ENCODE measurements at regions not wholly inside any gene's neighbourhood (a gene's known extent, or its start where the extent isn't known, plus 50 kb on each side); places are given as distances from the start of the nearest gene placed in this dataset.

DNA sequence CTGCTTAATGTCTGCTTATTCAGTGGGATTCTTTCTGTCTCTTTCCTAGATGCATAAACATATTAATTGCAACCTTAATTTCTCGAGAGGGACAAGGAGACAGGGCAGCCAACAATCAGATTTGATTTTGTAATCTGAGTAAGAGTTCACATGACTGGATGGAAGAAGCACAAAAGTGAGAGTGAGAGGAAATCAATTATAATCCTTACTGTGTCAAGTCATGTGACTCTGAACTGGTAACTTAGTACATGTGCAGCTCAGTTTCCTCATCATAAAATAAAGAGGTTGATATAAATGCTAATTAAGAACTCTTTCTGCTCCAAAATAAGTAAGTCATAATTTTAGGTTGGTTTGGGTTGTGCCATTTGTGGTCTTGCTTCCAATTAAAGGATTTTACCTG, 439.5 kb downstream of the AMY1C start:
- Histone ChIP-seq H3K79me2 (no peaks in the 10 kb centered on the region), H2AFZ (no peak overlapping the region), H3K4me2 (no peak overlapping the region), H3K9me2 (replicated peaks; ENCODE audit: insufficient read depth) (no peaks in the 10 kb centered on the region), H3K4me1 (ENCODE audit: insufficient read depth) (no peaks in the 10 kb centered on the region), H3K4me3 (no peak overlapping the region), H3K9me3 (ENCODE audit: low read depth) (no peaks in the 10 kb centered on the region), H3K36me3 (replicated peaks; ENCODE audit: insufficient read depth, low read depth) (no peaks in the 10 kb centered on the region), H3K27me3 (no peaks in the 10 kb centered on the region), H3K27ac (no peak overlapping the region), H4K20me1 (ENCODE audit: insufficient read depth, poor library complexity, severe bottlenecking) (no peaks in the 10 kb centered on the region)
- TF ChIP-seq, protein P1, sequence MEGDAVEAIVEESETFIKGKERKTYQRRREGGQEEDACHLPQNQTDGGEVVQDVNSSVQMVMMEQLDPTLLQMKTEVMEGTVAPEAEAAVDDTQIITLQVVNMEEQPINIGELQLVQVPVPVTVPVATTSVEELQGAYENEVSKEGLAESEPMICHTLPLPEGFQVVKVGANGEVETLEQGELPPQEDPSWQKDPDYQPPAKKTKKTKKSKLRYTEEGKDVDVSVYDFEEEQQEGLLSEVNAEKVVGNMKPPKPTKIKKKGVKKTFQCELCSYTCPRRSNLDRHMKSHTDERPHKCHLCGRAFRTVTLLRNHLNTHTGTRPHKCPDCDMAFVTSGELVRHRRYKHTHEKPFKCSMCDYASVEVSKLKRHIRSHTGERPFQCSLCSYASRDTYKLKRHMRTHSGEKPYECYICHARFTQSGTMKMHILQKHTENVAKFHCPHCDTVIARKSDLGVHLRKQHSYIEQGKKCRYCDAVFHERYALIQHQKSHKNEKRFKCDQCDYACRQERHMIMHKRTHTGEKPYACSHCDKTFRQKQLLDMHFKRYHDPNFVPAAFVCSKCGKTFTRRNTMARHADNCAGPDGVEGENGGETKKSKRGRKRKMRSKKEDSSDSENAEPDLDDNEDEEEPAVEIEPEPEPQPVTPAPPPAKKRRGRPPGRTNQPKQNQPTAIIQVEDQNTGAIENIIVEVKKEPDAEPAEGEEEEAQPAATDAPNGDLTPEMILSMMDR (IDR thresholded peaks at IDR 0.05; ENCODE audit: poor library complexity) = no peak
- TF ChIP-seq EZH2 (IDR thresholded peaks at IDR 0.05; ENCODE audit: borderline replicate concordance) = no peak
- no peak for TF ChIP-seq EZH2phosphoT487 (IDR thresholded peaks at IDR 0.05; ENCODE audit: low read depth, severe bottlenecking, unreplicated experiment)
- no peak for DNase-seq (ENCODE audit: low spot score)
- WGBS (ENCODE audit: low lambda C conversion rate, missing lambda C conversion rate) = 73% methylated on average over 1 of the region's 1 CpG

- H4K20me1 ChIP-seq (ENCODE audit: insufficient read depth, poor library complexity, severe bottlenecking) = no peaks in the 10 kb centered on the region
- H3K36me3 ChIP-seq (replicated peaks; ENCODE audit: insufficient read depth, low read depth) = no peaks in the 10 kb centered on the region
- no peak overlapping the region for H3K27ac ChIP-seq
- no peaks in the 10 kb centered on the region for H3K79me2 ChIP-seq
- H3K9me2 ChIP-seq (replicated peaks; ENCODE audit: insufficient read depth) = no peaks in the 10 kb centered on the region
- H3K4me2 ChIP-seq = no peak overlapping the region
- no peaks in the 10 kb centered on the region for H3K27me3 ChIP-seq
- H3K4me3 ChIP-seq = no peak overlapping the region
- no peak for DNase-seq (ENCODE audit: low spot score)
- WGBS (ENCODE audit: low lambda C conversion rate, missing lambda C conversion rate) = 78% methylated on average over 1 of the region's 1 CpG
- no peak for TF ChIP-seq EZH2 (IDR thresholded peaks at IDR 0.05; ENCODE audit: borderline replicate concordance)
- TF ChIP-seq, protein P1 (IDR thresholded peaks at IDR 0.05; ENCODE audit: poor library complexity) = no peak
- no peak for TF ChIP-seq EZH2phosphoT487 (IDR thresholded peaks at IDR 0.05; ENCODE audit: low read depth, severe bottlenecking, unreplicated experiment)
- no peaks in the 10 kb centered on the region for H3K4me1 ChIP-seq (ENCODE audit: insufficient read depth)
- H3K9me3 ChIP-seq (ENCODE audit: low read depth) = no peaks in the 10 kb centered on the region
- H2AFZ ChIP-seq = no peak overlapping the region
Observed at GRCh38 chr1:104190821-104191220, 441.1 kb downstream of the AMY1C start.

- Histone ChIP-seq H3K27me3 (no peaks in the 10 kb centered on the region), H3K9me2 (replicated peaks; ENCODE audit: insufficient read depth) (no peaks in the 10 kb centered on the region), H3K4me1 (ENCODE audit: insufficient read depth) (no peaks in the 10 kb centered on the region), H3K79me2 (no peaks in the 10 kb centered on the region), H3K27ac (no peak overlapping the region), H3K36me3 (replicated peaks; ENCODE audit: insufficient read depth, low read depth) (no peaks in the 10 kb centered on the region), H4K20me1 (ENCODE audit: insufficient read depth, poor library complexity, severe bottlenecking) (no peaks in the 10 kb centered on the region), H2AFZ (no peak overlapping the region), H3K9me3 (ENCODE audit: low read depth) (no peaks in the 10 kb centered on the region), H3K4me3 (no peak overlapping the region), H3K4me2 (no peak overlapping the region)
- TF ChIP-seq EZH2 (IDR thresholded peaks at IDR 0.05; ENCODE audit: borderline replicate concordance) = no peak
- no peak for TF ChIP-seq EZH2phosphoT487 (IDR thresholded peaks at IDR 0.05; ENCODE audit: low read depth, severe bottlenecking, unreplicated experiment)
- TF ChIP-seq, protein P1 (IDR thresholded peaks at IDR 0.05; ENCODE audit: poor library complexity) = no peak
- DNase-seq (ENCODE audit: low spot score) = no peak
Observed at GRCh38 chr1:104195395-104195794, 445.7 kb downstream of the AMY1C start.

DNA sequence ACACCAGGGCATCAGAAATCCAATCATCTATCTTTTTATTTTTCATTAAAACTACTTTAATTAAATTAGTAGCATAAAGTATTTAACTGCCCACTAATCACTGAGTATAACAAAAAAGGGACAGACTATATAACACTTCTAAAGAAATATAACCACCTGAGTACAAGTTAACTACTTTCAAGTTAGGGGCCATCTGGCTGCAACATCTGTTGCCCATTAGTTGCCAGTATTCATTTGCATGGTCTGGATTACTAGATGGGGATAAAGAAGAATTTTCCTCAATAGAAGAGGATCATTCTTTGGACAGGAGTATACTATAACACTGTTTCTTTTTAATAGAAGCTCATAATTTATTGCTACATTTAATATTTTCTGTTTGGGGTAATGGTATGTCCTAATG, 446.4 kb downstream of the AMY1C start:
- TF ChIP-seq EZH2 (IDR thresholded peaks at IDR 0.05; ENCODE audit: borderline replicate concordance) = no peak
- TF ChIP-seq, protein P1 (IDR thresholded peaks at IDR 0.05; ENCODE audit: poor library complexity) = no peak
- no peak for TF ChIP-seq EZH2phosphoT487 (IDR thresholded peaks at IDR 0.05; ENCODE audit: low read depth, severe bottlenecking, unreplicated experiment)
- H3K4me3 ChIP-seq = no peak overlapping the region
- H3K27me3 ChIP-seq = no peaks in the 10 kb centered on the region
- no peaks in the 10 kb centered on the region for H4K20me1 ChIP-seq (ENCODE audit: insufficient read depth, poor library complexity, severe bottlenecking)
- no peaks in the 10 kb centered on the region for H3K9me3 ChIP-seq (ENCODE audit: low read depth)
- H2AFZ ChIP-seq = no peak overlapping the region
- H3K4me2 ChIP-seq = no peak overlapping the region
- no peaks in the 10 kb centered on the region for H3K9me2 ChIP-seq (replicated peaks; ENCODE audit: insufficient read depth)
- no peak for DNase-seq (ENCODE audit: low spot score)
- no peaks in the 10 kb centered on the region for H3K79me2 ChIP-seq
- H3K27ac ChIP-seq = no peak overlapping the region
- no peaks in the 10 kb centered on the region for H3K36me3 ChIP-seq (replicated peaks; ENCODE audit: insufficient read depth, low read depth)
- no peaks in the 10 kb centered on the region for H3K4me1 ChIP-seq (ENCODE audit: insufficient read depth)
